HG02884 (cell line): ENCODE measurements at regions not wholly inside any gene's neighbourhood (a gene's known extent, or its start where the extent isn't known, plus 50 kb on each side); places are given as distances from the start of the nearest gene placed in this dataset.
A peak's percentile ranks its signal among the peaks of the same experiment; 100 is the strongest.
"Not testable (repeated sequence)": the region's sequence is repeated elsewhere in the genome, so short reads cannot be mapped to it uniquely, and the experiment has no call there.

Experiments
- ATAC-seq: cut with Tn5 transposase; IDR thresholded peaks from one replicate; pipeline ENCODE4 v1.9.1; 2021; ENCODE audit warnings: mild to moderate bottlenecking, moderate library complexity; ENCODE audit not compliant: unreplicated experiment

DNA sequence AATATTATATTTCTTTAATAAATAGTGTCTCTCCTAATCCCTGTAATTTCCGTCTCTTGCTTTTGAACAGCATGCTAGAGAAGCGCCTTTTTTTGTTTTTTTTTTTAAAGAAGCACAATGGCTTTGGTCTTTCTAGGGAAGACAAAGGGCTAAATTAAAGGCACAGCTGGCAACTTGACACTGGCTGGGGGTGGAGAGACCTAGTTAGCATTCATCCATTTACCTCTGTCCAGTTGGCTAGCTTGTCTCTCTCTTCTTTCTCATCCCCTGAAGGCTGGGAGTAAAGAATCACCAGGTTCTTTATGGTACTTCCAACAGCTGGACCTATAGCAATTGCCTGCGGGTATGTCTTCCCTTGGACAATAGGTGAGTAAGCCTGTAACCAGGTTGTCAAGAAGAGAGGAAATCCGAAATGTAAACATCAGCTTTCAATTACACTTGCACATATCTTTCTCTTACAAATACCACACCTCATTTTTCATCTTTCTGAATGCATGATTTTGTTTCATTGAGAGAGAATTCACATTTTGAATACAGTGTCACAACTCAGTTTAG is 178.4 kb upstream of the GPR101 start:
- ATAC-seq = no peak

DNA sequence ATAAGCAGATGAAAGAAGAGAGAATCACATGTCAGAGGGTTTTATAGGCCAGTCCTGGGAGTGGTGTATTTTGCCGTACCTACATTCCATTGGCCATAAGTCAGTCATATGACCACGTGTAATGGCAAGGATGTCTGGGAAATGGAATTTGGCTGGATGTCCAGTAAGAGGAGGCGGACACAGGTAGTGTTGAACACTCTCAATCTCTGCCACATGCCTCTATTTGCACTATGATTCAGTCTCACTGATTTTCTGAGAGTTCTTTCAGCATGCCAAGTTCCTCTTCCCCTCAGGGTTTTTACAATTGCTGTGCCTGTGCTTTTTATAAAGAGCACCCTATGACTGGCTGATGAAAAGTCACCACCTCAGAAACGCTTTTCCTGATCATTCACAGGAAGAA is 164.2 kb upstream of the GPR101 start:
- no peak for ATAC-seq

DNA sequence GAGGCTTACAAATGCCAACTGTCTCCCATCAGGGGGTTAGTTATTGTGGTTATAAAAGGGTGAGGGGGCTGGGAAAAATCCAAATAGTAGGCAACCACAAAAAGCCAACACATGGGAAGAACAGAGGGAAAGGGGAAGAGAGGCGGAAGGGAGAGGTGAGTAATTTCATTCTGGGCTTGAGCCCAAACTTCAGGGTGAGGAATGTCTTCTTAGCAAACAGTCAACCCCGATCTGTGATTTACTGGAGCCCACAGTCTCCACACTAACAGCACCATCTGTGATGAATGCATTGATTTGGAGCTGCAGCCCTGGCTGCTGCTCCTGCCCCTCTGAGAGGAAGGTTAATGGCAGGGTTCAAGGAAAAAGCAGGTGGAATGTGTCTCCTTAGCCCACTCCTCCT is 162.2 kb upstream of the GPR101 start:
- no peak for ATAC-seq

DNA sequence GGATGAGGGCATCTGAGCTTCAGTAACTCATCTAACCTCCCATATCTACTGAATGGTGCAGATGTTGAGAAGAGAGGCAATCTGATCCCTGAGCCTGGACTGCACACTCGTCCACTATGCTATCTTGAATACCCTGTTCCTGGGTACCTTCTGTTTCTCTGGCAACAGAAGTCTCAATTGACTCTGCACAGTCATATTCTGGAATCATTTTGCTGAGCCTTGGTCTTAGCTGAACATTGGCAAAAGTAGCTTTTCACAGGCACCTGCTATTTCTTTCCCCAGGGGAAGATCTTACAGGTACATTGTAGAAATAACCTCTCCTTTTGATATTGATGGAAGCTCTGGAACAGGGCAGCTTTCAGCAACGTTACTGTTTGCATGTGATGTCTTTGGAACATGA is 161.5 kb upstream of the GPR101 start:
- no peak for ATAC-seq

DNA sequence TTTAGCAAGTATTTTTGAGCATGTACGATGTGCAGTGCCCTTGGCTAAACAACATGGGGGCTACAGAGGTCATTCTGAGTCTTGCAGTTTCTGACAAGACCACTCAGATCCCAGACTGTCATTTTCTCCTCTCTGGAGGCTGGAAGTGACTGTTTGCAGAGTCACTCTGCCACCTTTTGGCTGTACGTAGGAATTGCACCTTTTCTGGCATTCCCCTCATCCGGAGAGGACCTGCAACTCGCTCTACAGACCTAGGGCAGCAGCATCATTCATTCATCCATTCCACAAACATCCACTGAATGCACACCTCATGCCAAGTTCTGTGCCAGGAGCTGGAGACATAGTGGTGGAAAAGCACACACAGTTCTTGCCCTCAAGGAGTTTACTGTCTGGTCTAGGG is 160.4 kb upstream of the GPR101 start:
- ATAC-seq = peak; percentile 59

DNA sequence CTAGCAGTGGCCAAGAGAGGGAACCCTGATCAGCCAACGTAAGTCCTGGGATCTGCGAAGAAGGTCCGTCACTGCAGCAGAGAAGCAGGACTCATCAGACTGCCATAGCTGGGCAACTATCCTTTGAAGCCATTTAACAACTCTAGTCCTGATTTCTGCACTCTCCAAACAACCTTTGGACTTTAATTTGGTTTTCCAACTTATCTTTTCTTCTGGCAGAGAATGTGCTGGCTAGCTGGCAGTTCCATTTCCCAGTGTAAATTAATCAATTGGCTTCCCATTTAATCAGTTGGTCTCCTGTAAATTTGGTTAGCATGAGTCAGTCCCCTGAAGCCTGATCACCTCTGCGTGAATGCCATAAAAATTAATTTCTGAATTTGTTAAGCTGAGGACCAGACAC is 153.7 kb upstream of the GPR101 start:
- no peak for ATAC-seq

DNA sequence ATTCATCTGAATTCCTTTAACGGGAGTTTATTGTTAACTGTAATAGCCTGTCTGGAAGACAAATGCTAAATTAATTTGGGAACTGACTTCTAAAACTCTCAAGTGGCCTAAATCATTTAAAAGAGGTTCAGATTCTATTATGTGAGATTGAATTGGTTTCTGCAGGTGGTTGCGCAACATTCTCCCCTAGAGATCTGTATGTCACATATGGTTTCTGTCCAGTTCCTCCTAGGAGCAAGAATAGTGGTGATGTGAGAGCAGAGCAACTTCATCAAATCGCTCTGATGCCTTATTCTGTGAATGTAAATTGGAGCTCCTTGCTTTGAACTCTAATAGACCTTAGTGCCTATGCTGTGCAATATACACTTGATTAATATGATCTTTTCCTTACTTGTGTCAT is 144.6 kb upstream of the GPR101 start:
- ATAC-seq = no peak

DNA sequence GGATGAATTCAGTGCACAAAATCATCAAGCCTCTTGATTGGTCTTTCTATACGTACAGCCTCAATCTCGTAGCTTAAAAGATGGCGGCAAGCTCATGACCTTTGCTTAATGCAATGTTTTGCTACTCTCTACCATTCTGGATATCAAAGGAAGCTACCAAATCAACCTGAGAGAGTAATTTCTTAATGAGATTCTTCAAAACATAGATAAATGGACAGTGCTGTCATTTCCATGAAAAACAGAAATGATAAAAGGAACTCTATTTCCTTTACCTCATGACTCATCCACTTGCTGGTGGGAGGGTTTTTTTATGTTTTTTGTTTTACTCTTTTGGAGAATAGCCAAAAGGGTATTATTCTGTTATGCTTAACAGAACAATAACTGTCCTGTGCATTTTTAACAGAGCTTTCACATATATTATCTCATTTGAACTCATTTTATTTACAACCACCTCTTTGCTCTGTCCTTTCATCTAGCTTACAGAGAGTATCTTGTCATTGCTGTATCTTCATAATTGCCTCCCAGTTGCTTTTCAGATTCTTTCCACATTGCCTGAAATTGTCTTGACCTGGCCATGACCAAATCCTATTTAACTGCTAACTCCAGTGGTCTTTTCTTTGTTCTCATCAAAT is 138.6 kb upstream of the GPR101 start:
- ATAC-seq = no peak

DNA sequence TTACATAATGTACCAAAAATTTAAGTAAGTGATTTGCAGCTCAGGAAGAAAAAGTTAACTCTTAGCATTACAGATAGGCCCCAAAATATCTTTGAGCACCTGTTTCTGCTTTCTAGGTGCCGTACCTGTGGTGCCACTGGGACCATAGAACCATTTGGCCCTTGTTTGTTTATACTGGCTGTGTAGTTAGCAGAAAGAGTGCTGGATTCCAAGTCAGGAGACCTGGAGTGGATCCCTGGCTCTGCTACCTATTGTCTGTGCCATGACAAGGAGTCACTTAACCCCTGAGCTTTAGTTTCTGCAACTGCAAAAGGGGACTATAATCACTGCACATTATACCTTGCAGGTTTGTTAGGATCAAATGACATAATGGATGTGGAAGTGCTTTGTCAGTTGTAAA is 137.8 kb upstream of the GPR101 start:
- ATAC-seq = no peak

DNA sequence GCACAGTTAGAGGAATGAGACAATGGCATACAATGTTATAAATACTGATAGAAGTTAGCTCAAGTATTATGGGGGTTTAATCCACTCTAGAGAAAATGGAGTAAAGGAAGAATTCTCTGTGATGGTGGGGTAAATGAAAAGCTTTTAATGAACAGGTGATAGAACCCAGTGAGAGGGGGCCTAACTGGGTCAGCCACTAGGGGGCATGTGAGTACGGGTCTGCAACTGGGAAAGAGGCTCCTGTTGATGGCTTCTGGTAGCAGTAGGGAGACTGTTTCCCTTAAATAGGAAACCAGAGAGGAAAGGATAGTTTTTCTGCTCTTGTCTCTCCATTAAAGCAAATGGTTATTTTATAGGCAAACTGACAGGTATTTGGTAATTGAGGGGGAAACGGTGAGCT is 132.8 kb upstream of the GPR101 start:
- no peak for ATAC-seq

DNA sequence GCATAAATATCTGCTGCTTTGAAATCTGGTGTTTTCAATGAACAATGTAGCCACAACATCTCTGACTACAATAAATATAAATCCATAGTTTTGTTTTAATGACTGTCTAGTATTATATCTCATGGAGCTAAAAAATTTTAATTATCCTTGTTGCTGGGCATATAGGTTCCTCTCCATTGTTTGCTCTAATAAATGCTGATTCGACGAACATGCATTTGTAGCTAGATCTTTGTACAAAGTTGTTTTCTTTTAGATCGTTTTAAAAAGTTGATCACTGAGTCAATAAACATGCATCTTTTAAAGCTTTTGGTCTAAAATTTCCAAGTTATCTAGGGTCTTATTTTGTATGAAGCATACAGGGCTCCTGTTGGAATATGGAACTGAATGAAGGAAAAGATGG is 130.5 kb upstream of the GPR101 start:
- no peak for ATAC-seq

DNA sequence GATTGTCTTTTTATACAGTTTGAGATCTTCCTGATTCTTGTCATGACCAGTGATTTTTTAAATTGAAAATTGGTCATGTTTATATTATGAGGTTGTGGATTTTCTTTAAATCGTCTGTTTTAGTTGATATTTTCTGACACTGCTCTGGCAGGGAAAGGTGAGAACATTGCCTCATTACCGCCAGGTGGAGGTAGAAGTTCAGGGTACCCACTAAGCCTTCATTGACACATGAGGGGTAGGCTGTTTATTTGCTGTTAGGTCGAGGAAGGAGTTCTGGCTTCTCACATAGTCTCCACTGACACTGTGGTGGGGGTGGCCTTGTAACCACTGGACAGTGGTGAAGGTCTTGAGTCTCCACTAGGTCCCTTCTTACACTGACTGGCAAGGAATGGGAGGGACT is 117.6 kb upstream of the GPR101 start:
- ATAC-seq = no peak

DNA sequence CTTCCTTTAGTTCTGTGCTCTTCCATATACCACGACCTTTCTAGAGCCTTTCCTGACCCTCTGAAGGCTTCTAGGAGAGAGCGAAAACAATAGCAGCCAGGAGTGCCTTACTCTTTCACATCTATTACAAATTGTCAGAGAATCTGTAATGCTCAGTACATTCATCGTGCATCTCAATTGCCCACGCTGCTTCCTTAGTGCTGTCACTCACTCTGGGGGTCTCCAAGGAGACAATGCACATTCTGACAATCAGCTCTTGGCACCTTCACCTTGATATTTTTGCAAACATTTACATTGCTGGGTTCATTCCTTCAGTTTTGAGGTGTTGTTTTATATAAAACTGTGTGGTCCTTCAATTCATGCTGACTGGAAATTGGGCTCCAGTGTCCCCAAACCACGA is 110.1 kb upstream of the GPR101 start:
- ATAC-seq = no peak

DNA sequence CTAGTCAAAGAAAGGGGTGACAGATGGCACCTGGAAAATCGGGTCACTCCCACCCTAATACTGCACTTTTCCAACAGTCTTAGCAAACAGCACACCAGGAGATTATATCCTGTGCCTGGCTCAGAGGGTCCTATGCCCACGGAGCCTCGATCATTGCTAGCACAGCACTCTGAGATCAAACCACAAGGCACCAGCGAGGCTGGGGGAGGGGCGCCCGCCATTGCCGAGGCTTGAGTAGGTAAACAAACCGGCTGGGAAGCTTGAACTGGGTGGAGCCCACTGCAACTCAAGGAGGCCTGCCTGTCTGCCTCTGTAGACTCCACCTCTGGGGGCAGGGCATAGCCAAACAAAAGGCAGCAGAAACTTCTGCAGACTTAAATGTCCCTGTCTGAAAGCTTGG is 88.9 kb upstream of the GPR101 start:
- ATAC-seq = not testable (repeated sequence)

DNA sequence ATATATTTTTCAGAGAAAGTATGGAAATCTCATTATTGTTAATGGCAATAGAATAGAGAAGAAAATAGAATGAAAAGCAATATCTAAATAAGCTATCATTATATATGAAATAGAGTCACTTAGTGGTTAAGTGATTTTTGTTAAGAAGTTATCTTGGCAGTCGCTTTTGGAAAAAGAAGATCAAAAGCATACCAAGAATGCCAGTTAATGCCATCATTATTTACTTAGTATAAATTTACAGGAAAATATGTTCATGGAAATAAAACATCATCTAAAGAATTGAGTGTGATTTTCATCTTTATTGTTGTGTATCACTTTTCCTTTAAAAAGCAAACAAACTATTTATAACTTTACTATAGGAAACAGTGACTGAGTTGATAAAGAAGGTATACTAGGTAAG is 85.3 kb upstream of the GPR101 start:
- ATAC-seq = no peak

DNA sequence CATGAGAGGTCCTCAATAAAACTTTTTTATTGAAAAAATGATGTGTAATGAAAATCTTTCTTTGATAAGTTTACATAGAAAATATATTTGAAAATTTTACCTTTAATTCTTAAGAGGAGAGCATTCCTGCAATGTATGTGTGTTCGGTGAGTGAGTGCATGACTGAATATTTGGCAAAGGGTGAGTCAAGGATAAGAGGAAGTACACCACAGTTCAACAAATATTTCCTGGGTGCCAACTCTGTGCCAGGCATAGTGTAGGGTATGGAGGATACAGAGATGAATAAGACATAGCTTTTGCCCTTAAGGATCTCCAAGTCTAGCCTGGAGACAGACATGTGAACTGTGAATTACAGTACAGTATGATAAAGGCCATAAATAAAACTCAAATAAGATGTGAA is 84.7 kb upstream of the GPR101 start:
- no peak for ATAC-seq

DNA sequence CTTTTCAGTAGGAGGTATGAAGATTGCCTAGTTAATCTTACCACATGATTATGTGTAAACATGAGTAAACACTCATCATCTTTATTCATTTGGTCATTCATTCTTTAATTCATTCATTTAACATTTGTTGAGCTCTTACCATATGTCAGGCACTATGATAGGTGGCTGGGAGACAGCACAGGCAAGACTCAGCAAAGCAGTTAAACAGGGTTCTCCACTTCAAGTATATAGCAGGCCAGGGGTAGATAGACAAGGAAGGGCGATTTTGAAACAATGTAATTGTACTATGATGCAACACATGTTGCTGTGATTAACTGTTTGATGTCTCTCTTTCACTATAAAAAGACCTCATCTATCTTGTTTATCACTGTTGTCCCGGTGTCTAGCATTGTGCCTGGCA is 84.3 kb upstream of the GPR101 start:
- ATAC-seq = no peak

DNA sequence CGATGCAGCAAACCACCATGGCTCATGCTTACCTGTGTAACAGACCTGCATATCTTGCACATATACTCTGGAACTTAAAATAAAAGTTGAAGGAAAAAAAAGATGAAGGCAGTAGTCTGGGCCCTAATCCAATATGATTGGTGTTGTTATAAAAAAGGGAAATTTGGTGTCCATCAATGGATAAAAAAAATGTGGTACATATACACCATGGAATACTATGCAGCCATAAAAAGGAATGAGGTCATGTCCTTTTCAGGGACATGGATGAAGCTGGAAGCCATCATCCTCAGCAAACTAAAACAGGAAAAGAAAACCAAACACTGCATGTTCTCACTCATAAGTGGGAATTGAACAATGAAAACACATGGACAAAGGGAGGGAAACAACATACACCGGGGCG is 74.1 kb upstream of the GPR101 start:
- not testable (repeated sequence) for ATAC-seq

DNA sequence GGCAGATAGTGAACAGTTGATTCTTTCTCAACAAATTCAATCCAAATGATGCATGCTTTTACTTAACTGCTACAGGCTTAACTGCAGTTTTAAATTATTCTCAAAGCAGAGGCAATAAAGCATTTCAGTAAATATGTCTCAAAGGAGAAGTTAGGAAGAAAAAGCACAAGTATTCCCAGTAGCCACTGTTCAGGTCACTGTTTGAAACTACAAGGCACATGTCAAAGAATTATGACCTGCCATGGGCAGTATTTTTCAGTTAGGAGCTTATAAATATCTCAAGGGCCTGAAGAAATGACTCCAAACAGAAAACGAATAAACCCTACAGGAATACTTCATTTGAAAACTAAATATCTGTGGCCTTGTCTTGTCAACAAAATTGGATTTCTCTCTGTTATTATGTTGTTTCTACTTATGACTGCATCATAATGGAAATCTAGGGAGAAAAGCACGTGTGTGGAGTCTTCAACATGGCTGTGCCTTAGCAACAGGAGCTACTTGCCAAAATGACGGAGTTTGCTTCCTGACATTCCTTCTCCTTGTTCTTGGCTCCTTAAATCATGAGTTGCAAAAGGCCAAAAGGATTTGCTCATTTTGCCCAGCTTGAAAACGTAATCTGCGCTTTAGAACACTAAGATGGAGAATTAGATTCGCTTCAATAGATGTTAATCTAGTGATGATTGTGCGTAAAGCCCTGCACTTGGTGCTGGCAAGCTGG is 67.6 kb upstream of the GPR101 start:
- no peak for ATAC-seq
